BLaER1 treated with 17β-estradiol and CSF1 and Interleukin-3, amounts not matched to agents 10 nM and 100 nM (cell line): ENCODE measurements at regions not wholly inside any gene's neighbourhood (a gene's known extent, or its start where the extent isn't known, plus 50 kb on each side); places are given as distances from the start of the nearest gene placed in this dataset.

Experiments
- H3K27ac ChIP-seq, 11 experiments: shearing (Covaris generic); formaldehyde crosslinking; 2 replicates each; pipeline ENCODE4 v1.8.1; 2022
- H3K27me3 ChIP-seq, 11 experiments: shearing (Covaris generic); formaldehyde crosslinking; 2 replicates each; pipeline ENCODE4 v1.8.1; 2022
- H3K36me3 ChIP-seq, 11 experiments: shearing (Covaris generic); formaldehyde crosslinking; 2 replicates each; pipeline ENCODE4 v1.8.1; 2022
- H3K4me1 ChIP-seq, 10 experiments: shearing (Covaris generic); formaldehyde crosslinking; 2 replicates each; pipeline ENCODE4 v1.8.1; 2022
- H3K4me2 ChIP-seq, 11 experiments: shearing (Covaris generic); formaldehyde crosslinking; 2 replicates each; pipeline ENCODE4 v1.8.1; 2022
- H3K4me3 ChIP-seq, 10 experiments: shearing (Covaris generic); formaldehyde crosslinking; 2 replicates each; pipeline ENCODE4 v1.8.1; 2022
- H3K9ac ChIP-seq, 11 experiments: shearing (Covaris generic); formaldehyde crosslinking; 2 replicates each; pipeline ENCODE4 v1.8.1; 2022
- H3K9me3 ChIP-seq, 11 experiments: shearing (Covaris generic); formaldehyde crosslinking; replicated peaks in 1 of 11; 2 replicates each; pipeline ENCODE4 v1.8.1; 2022
- H4K20me1 ChIP-seq, 11 experiments: shearing (Covaris generic); formaldehyde crosslinking; 2 replicates each; pipeline ENCODE4 v1.8.1; 2022
- Cebpa-rat ChIP-seq, 11 experiments: shearing (Covaris generic); IDR thresholded peaks; 2 replicates each; pipeline ENCODE4 v1.8.1; 2022

DNA sequence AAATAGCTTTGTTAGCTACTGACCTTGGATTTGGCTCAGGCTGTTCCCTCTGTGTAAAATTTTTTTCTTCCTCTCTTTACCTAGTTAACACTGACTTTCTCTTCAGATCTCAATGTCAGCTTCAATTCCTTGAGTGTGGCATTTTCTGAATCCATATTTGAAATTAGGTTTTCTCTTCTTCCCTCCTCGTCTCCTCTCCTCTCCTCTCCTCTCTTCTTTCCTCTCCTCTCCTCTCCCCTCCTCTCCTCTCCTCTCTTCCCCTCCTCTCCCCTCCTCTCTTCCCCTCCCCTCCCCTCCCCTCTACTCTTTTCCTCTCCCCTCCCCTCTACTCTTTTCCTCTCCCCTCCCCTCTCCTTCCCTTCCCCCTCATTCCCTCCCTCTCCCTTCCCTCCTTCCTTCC lies 453.3 kb downstream of the BMP2 start:
- H3K4me1 ChIP-seq: no peaks in the 10 kb centered on the region
- H3K36me3 ChIP-seq: no peaks in the 10 kb centered on the region
- H3K27me3 ChIP-seq: no peaks in the 10 kb centered on the region
- no peaks in the 10 kb centered on the region for H4K20me1 ChIP-seq
- peaks cover 2 to 12% (median 5%) of the 10 kb centered on the region in 11 experiments; a peak in 13 of 22 replicates for H3K9me3 ChIP-seq
- no peak overlapping the region for H3K9ac ChIP-seq
- no peak overlapping the region for H3K27ac ChIP-seq
- no peak overlapping the region for H3K4me3 ChIP-seq
- TF ChIP-seq Cebpa-rat (IDR thresholded peaks at IDR 0.05): no peak
- no peak overlapping the region for H3K4me2 ChIP-seq

DNA sequence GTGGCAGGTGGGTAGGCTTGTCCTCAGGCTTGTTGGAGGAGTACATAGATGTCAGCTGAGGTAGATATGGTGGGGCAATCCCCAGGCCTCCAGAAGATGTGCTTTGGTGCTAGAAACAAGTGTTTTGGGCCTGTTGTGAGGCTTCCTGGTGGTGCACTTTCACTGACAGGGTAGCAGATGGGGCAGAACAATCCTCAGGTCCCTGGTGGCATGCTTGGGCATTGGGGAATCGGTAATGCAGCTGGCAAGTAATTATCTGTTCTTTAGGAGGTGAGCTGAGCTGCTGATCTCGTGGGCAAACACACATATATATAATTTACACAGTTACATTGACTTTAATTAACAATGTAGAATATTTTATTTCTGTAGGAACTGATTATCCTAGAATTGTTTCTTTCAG lies 458.7 kb downstream of the BMP2 start:
- no peak for TF ChIP-seq Cebpa-rat (IDR thresholded peaks at IDR 0.05)
- Histone ChIP-seq H3K27ac (no peak overlapping the region), H4K20me1 (no peaks in the 10 kb centered on the region), H3K9ac (no peak overlapping the region), H3K36me3 (no peaks in the 10 kb centered on the region), H3K4me3 (no peak overlapping the region), H3K27me3 (no peaks in the 10 kb centered on the region), H3K9me3 (peaks cover 5 to 15% (median 8%) of the 10 kb centered on the region in 11 experiments; a peak in 13 of 22 replicates), H3K4me1 (no peaks in the 10 kb centered on the region), H3K4me2 (no peak overlapping the region)

DNA sequence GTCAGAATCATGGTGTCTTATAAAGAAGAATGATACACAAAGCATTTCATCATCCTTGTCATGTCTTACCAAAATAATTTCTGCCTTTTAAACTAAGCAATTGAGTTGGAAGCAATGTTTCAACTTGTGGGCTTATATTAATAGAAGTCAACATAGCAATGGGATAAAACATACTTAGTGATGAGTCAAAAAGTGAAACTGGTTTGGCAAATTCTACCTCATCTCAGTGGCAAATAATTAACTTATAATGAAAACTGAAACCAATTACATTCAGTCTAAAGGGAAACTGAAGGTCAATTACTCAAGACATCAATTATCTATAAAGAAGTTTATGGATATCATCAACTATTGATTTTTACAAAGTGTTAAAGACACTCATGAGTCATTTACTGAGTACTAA lies 463.8 kb downstream of the BMP2 start:
- no peak overlapping the region for H3K9ac ChIP-seq
- H3K36me3 ChIP-seq: no peaks in the 10 kb centered on the region
- no peak overlapping the region for H3K27ac ChIP-seq
- H3K27me3 ChIP-seq: no peaks in the 10 kb centered on the region
- H3K9me3 ChIP-seq: peaks cover 7 to 16% (median 11%) of the 10 kb centered on the region in 11 experiments
- H3K4me1 ChIP-seq: no peaks in the 10 kb centered on the region
- no peak overlapping the region for H3K4me2 ChIP-seq
- no peak overlapping the region for H3K4me3 ChIP-seq
- H4K20me1 ChIP-seq: no peaks in the 10 kb centered on the region
- no peak for TF ChIP-seq Cebpa-rat (IDR thresholded peaks at IDR 0.05)

DNA sequence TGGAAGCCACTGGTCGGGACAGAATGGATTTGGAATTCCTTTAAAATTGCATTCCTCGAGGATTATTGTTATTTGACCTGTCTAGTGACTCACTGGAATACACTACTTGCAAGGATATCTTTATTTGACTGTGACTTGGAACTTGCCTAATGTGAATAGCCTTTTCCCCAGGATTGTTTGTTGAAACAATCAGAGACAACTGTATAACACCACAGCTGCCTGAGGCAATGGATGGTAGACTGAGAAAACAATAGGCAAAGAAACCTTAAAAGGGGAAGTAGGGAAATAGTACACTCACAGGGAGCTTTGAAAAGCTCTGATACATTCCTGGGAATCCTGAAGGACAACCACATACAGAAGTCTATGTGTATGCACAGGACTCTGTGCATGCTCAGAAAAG lies 465.3 kb downstream of the BMP2 start:
- H3K27me3 ChIP-seq: no peaks in the 10 kb centered on the region
- peaks cover 7 to 16% (median 10%) of the 10 kb centered on the region in 11 experiments for H3K9me3 ChIP-seq
- H4K20me1 ChIP-seq: no peaks in the 10 kb centered on the region
- no peak overlapping the region for H3K9ac ChIP-seq
- no peak overlapping the region for H3K4me2 ChIP-seq
- TF ChIP-seq Cebpa-rat (IDR thresholded peaks at IDR 0.05): no peak
- no peak overlapping the region for H3K27ac ChIP-seq
- no peak overlapping the region for H3K4me3 ChIP-seq
- H3K36me3 ChIP-seq: no peaks in the 10 kb centered on the region
- H3K4me1 ChIP-seq: no peaks in the 10 kb centered on the region

DNA sequence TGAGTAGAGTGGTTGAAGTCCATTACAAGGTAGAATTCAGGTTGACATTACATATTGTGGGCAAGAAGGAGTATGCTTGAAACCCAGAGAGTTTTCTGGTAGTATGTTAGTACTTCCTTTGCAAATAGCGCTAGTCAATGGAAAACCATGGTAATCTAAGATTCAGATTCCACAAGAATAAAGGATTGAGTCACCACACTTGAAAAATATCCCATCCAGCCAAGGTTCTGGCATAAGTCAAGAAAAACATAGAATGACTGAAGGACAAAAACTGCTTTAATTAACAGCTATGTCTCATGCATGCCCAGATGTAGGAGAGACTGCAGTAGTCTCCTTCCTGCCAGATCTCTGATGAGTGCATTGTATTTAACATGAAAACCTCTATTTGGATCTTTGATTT lies 469.8 kb downstream of the BMP2 start:
- no peaks in the 10 kb centered on the region for H4K20me1 ChIP-seq
- no peak overlapping the region for H3K27ac ChIP-seq
- H3K4me1 ChIP-seq: no peaks in the 10 kb centered on the region
- no peak overlapping the region for H3K9ac ChIP-seq
- H3K36me3 ChIP-seq: no peaks in the 10 kb centered on the region
- H3K4me2 ChIP-seq: no peak overlapping the region
- no peaks in the 10 kb centered on the region for H3K27me3 ChIP-seq
- H3K4me3 ChIP-seq: no peak overlapping the region
- TF ChIP-seq Cebpa-rat (IDR thresholded peaks at IDR 0.05): no peak
- H3K9me3 ChIP-seq: peaks cover 7 to 10% (median 9%) of the 10 kb centered on the region in 11 experiments

DNA sequence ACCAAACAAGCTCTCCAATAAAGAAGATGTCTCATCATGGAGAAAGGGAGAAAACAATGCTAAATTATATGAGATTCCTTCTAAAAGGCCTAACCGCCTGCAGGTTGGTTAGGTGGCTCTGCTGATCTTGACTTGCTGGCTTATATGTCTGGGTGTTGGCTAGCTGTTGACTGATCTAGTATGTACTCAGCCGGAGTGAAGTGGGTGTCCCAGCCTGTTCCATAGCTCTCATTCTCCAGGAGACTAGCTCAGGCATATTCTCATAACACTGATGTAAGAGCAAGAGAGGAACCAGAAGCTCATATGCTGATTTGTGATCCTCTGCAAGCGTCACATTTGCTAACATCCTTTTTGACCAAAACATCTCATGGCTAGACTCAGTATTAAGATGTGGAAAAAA lies 473.0 kb downstream of the BMP2 start:
- H3K36me3 ChIP-seq: no peaks in the 10 kb centered on the region
- H3K4me2 ChIP-seq: no peak overlapping the region
- no peak overlapping the region for H3K27ac ChIP-seq
- H3K4me1 ChIP-seq: no peaks in the 10 kb centered on the region
- TF ChIP-seq Cebpa-rat (IDR thresholded peaks at IDR 0.05): no peak
- H3K4me3 ChIP-seq: no peak overlapping the region
- H3K9me3 ChIP-seq: no peaks in the 10 kb centered on the region
- H3K9ac ChIP-seq: no peak overlapping the region
- H4K20me1 ChIP-seq: no peaks in the 10 kb centered on the region
- H3K27me3 ChIP-seq: no peaks in the 10 kb centered on the region

DNA sequence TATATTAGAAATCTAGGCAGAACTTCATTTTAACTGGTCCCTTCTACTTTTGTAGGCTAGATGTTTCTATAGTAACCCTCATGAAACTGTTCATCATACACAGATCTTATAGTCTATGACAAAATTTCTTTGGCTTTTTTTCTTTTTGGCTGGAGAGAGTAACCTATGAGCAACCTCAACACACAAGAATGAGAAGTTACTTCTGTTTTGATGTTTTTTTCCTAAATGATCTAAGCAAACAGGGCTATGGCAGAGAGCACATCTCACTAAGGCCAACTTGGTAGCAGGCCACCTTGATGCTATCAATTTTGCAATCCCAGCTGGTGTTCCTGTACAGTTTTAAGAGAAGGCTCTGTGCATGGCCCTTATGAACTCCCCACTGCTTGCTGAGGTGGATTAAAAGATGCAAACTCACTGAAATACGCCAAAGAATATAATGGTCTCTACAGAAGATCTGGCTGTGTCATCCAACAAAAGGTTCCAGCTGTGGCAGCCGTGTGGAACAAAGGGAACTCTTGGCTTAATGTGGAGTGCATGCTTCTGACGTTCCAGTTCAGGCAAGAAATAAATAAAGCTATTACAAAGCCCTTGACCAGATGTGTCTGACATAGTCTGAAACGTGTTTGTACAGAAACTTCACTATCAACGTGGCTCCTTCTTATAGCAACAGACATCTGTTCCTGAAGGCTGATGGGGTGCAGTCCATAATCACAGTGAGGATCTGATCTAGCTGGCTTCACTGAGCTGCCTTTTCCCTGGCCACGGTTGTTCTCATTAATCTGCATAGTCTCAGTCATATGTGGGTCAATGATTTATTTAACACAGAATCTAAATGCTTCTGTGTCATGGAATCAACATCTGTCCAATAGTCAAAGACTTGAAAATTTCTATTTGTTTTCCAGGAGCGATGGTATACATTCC lies 481.1 kb downstream of the BMP2 start:
- no peak overlapping the region for H3K9ac ChIP-seq
- H3K9me3 ChIP-seq: no peaks in the 10 kb centered on the region
- H3K4me2 ChIP-seq: no peak overlapping the region
- no peak for TF ChIP-seq Cebpa-rat (IDR thresholded peaks at IDR 0.05)
- H4K20me1 ChIP-seq: no peaks in the 10 kb centered on the region
- no peak overlapping the region for H3K27ac ChIP-seq
- no peaks in the 10 kb centered on the region for H3K27me3 ChIP-seq
- no peak overlapping the region for H3K4me3 ChIP-seq
- H3K36me3 ChIP-seq: no peaks in the 10 kb centered on the region
- no peaks in the 10 kb centered on the region for H3K4me1 ChIP-seq

DNA sequence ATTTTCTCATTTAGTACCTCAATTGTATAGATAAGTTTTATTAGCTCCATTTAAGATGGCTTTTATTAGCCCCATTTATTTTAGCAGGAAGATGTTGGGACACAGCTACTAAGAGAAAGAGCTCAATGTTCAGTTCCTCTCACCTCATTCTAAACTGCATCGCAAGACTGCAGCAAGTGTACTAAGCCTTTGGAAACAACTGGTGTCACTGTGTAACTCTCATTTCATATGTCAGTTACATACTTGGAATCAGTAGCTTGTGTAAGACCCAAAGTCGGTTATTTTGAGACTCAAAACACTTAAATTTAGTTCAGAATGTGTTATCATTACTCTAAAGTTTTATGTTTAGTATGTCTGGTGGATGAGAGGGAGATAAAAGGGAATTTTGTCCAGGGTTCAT lies 482.9 kb downstream of the BMP2 start:
- Histone ChIP-seq H3K4me2 (no peak overlapping the region), H3K27ac (no peak overlapping the region), H3K27me3 (no peaks in the 10 kb centered on the region), H3K4me1 (no peaks in the 10 kb centered on the region), H4K20me1 (no peaks in the 10 kb centered on the region), H3K4me3 (no peak overlapping the region), H3K9ac (no peak overlapping the region), H3K9me3 (no peaks in the 10 kb centered on the region), H3K36me3 (no peaks in the 10 kb centered on the region)
- no peak for TF ChIP-seq Cebpa-rat (IDR thresholded peaks at IDR 0.05)

DNA sequence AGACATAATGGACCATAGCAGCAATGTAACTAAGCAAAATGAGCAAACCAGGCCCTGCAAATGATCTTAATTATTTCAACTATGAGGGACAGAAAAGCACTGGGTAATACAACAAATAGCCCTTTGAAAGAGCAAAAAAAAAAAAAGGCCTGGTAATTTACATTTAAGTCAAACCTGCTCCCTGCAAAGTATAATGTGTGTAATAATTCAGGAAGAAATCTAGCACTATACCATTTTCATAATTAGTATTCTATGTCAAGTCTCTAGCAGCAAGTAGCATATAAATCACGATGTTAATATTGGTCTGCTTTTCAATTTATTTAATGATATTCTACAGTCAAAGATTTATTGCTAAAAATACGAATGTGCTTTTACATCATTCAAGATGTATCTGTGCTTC lies 489.6 kb downstream of the BMP2 start:
- no peaks in the 10 kb centered on the region for H3K4me1 ChIP-seq
- no peak overlapping the region for H3K4me3 ChIP-seq
- H3K9ac ChIP-seq: no peak overlapping the region
- TF ChIP-seq Cebpa-rat (IDR thresholded peaks at IDR 0.05): no peak
- H3K9me3 ChIP-seq: no peaks in the 10 kb centered on the region
- H3K27ac ChIP-seq: no peak overlapping the region
- H3K36me3 ChIP-seq: no peaks in the 10 kb centered on the region
- no peaks in the 10 kb centered on the region for H4K20me1 ChIP-seq
- no peaks in the 10 kb centered on the region for H3K27me3 ChIP-seq
- no peak overlapping the region for H3K4me2 ChIP-seq
